ENCODE measurements at regions not wholly inside any gene's neighbourhood (a gene's known extent, or its start where the extent isn't known, plus 50 kb on each side); places are given as distances from the start of the nearest gene placed in this dataset.

GRCh38 chr2:121135168-121135853, 149.7 kb downstream of the TFCP2L1 start:
- WGBS, 3 donors = 45 to 48% (median 48%) methylated on average over 2 of the region's 2 CpGs
- no peak for TF ChIP-seq CTCF (IDR thresholded peaks at IDR 0.05)
- TF ChIP-seq POLR2A (IDR thresholded peaks at IDR 0.05) = no peak
- no peak for TF ChIP-seq EP300 (IDR thresholded peaks at IDR 0.05)
- H3K4me3 ChIP-seq = no peak overlapping the region
- no peaks in the 10 kb centered on the region for H3K27me3 ChIP-seq
- H3K9me3 ChIP-seq = no peaks in the 10 kb centered on the region
- H3K36me3 ChIP-seq = no peaks in the 10 kb centered on the region
- no peaks in the 10 kb centered on the region for H3K4me1 ChIP-seq (ENCODE audit: insufficient read depth)
- no peak overlapping the region for H3K27ac ChIP-seq
- DNase-seq = no peak
- intact Hi-C loops (cut with DNase I) = no loop called here

- H3K4me1 ChIP-seq (ENCODE audit: insufficient read depth) = no peaks in the 10 kb centered on the region
- TF ChIP-seq EP300 (IDR thresholded peaks at IDR 0.05) = no peak
- no peak for TF ChIP-seq CTCF (IDR thresholded peaks at IDR 0.05)
- TF ChIP-seq POLR2A (IDR thresholded peaks at IDR 0.05) = no peak
- WGBS, 3 donors = 65 to 79% (median 72%) methylated on average over 3 of the region's 3 CpGs
- H3K9me3 ChIP-seq = no peaks in the 10 kb centered on the region
- intact Hi-C loops (cut with DNase I) = no loop called here
- no peak overlapping the region for H3K27ac ChIP-seq
- H3K4me3 ChIP-seq = no peak overlapping the region
- no peaks in the 10 kb centered on the region for H3K27me3 ChIP-seq
- no peaks in the 10 kb centered on the region for H3K36me3 ChIP-seq
- no peak for DNase-seq
Measured at GRCh38 chr2:121136323-121136722, 148.7 kb downstream of the TFCP2L1 start.

- Histone ChIP-seq H3K4me3 (no peak overlapping the region), H3K4me1 (ENCODE audit: insufficient read depth) (no peaks in the 10 kb centered on the region), H3K36me3 (no peaks in the 10 kb centered on the region), H3K27me3 (no peaks in the 10 kb centered on the region), H3K27ac (no peak overlapping the region), H3K9me3 (no peaks in the 10 kb centered on the region)
- no peak for DNase-seq
- WGBS, 3 donors = 80 to 84% (median 82%) methylated on average over 7 of the region's 7 CpGs
- TF ChIP-seq POLR2A (IDR thresholded peaks at IDR 0.05) (no peak), CTCF (IDR thresholded peaks at IDR 0.05) (no peak), EP300 (IDR thresholded peaks at IDR 0.05) (no peak)
- intact Hi-C loops (cut with DNase I) = no loop called here
Measured at GRCh38 chr2:121137571-121137970, 147.4 kb downstream of the TFCP2L1 start.

- H3K36me3 ChIP-seq = no peaks in the 10 kb centered on the region
- intact Hi-C loops (cut with DNase I) = no loop called here
- H3K4me3 ChIP-seq = no peak overlapping the region
- no peaks in the 10 kb centered on the region for H3K27me3 ChIP-seq
- no peaks in the 10 kb centered on the region for H3K4me1 ChIP-seq (ENCODE audit: insufficient read depth)
- WGBS, 3 donors = 84 to 91% (median 90%) methylated on average over 3 of the region's 3 CpGs
- H3K27ac ChIP-seq = no peak overlapping the region
- TF ChIP-seq CTCF (IDR thresholded peaks at IDR 0.05) (no peak), EP300 (IDR thresholded peaks at IDR 0.05) (no peak), POLR2A (IDR thresholded peaks at IDR 0.05) (no peak)
- no peak for DNase-seq
- H3K9me3 ChIP-seq = no peaks in the 10 kb centered on the region
Measured at GRCh38 chr2:121140734-121141133, 144.3 kb downstream of the TFCP2L1 start.

Data from ovary (tissue), 7 donors.